HG03378 (cell line): ENCODE measurements at regions not wholly inside any gene's neighbourhood (a gene's known extent, or its start where the extent isn't known, plus 50 kb on each side); places are given as distances from the start of the nearest gene placed in this dataset.

Experiments
- ATAC-seq: cut with Tn5 transposase; IDR thresholded peaks from one replicate; pipeline ENCODE4 v1.9.1; 2021; ENCODE audit warnings: mild to moderate bottlenecking, moderate library complexity; ENCODE audit not compliant: unreplicated experiment

GRCh38 chr9:17846948-17847655 lies 268.2 kb downstream of the SH3GL2 start:
- no peak for ATAC-seq

DNA sequence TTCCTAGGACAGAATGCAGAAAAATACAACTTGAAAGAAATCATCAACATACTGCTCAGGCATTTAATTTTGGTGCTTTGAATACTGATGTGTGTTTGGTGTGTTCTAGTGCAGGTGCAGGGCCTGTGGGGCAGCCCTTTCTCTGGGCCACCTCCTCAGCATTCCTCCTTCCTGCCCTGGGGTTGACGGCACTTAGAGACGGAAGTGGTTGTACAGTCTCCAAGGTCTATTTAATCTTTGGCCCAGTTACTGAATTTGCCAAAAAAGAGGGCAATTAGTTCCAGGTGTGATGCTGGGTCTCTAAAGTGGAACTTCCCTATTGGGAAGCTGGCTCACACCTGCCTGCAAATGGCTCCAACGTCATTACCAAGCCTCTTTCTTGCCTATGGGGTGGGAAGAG lies 269.0 kb downstream of the SH3GL2 start:
- ATAC-seq, result no peak

DNA sequence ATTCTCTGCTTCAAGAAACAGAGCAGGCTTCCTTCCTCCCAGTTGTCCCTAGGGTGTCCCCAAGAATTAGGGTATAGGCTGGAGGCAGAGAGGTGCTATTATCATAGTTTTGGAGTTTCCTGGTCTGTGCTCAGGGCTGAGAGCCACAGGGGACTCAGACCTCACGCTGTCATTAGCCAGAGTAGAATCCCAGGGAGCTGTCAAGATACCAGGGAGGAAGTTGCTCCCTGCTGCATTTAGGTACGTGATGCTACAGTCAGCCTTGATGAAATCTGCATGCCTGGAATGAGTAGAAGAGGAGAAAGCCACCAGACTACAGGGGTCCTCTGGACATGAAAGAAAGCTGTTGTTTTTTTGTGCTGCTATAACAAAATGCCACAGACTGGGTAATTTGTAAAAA lies 273.2 kb downstream of the SH3GL2 start:
- no peak for ATAC-seq

DNA sequence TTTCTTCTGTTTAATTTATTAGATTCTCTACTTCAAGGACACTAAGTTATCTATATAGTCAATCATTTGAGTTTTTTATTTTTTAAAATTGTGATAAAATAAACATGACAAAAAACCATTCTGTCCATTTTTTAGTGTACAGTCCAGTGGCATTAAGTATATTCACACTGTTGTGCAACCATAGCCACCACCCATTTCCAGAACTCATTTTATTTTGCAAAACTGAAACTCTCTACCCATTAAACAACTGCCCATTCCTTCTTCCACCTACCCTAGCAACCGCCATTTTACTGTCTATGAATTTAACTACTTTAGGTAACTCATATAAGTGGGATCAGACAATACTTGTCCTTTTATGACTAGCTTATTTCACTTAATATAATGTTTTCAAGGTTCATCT lies 275.6 kb downstream of the SH3GL2 start:
- no peak for ATAC-seq

DNA sequence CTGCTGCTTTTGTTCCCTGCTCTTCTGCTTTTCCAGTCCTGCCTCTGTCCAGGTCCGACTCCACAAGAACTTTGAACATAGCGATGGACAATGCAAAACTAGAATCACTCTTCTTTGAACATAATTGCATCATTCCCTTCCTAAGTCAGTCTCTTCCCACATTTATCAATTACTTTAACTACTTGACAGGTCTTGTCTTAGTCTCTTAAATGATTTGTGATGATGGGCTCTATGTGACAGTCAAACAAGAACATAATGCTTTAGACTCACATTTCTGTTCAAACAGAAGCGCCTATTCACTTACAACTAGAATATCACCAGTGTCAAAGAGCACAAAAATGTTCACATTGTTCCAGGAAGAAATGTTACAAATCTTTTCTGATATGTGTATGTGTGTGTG lies 278.1 kb downstream of the SH3GL2 start:
- ATAC-seq, result no peak

GRCh38 chr9:17859228-17859627 lies 280.4 kb downstream of the SH3GL2 start:
- ATAC-seq, result no peak

- ATAC-seq, result no peak
Observed at GRCh38 chr9:17859987-17860386, 281.1 kb downstream of the SH3GL2 start.

- ATAC-seq, result no peak
Observed at GRCh38 chr9:17862101-17862500, 283.2 kb downstream of the SH3GL2 start.

- no peak for ATAC-seq
Observed at GRCh38 chr9:17862629-17863028, 283.8 kb downstream of the SH3GL2 start.

DNA sequence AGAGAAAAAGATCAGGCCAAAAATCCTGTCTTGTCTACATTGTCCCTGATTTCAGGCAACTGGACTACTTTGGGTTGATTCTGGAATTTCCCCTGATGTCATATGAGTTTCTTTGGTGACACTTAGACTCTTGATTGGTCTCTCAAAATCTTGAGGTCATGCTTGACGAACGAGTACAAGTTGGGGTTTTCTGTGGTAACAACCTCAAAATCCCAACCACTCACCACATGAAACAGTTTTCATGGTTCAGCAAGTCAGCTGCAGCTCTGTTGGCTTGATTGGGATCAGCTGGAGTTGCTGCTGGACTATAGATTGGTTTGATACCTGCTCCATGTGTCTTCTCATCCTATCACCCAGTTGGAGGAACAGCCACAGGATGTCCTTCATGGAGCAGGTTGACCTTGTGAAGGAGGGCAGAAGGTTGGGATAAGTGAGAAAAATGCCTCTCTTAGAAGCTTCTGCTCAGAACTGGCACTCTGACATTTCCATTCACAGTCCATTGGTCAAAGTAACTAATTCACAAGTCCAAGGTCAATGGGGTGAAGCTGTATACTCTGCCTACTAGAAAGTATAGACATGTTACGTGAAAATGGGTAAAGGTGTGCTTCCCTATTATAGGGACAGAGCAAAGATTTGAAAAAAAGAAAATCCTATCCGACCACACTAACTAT lies 284.5 kb downstream of the SH3GL2 start:
- ATAC-seq, result peak; percentile 94

DNA sequence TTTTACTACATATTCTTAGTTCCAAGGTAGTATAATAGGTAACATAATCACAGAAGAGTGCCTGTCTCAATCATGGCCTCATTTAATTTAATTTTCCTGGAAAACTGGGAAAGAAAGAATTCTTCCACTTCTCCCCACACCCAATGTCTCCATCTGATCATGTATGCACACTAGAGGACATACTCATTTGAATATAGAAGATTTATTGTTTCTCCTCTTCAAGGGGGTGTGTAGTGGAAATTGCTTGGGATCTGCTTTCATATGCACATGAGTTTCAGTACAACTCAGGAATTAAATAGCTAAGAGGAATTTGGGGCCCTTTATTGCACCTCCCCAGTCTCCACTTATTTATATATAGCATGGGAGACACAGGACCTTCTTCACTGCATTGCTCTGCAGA lies 285.1 kb downstream of the SH3GL2 start:
- ATAC-seq, result no peak

DNA sequence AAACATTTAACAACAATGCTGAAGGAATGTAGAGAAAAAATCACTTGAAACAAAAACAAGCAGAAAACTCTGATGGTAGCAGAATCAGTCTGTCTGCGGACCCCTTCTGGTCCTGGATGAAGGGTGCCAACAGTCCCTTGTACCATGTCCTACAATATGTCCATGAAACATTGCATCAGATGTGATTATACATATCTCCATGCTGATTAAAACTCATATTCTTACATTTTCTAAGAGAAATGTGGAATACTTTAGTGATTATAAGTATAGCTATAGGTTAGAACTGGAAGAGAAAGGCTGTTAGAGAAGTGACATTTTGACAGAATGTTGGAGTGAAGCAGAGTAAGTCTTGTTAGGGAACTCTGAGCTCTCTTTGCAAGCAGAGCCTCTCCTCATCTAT lies 286.1 kb downstream of the SH3GL2 start:
- no peak for ATAC-seq

- ATAC-seq, result no peak
Observed at GRCh38 chr9:17865881-17866280, 287.0 kb downstream of the SH3GL2 start.

GRCh38 chr9:17870722-17871121 lies 291.9 kb downstream of the SH3GL2 start:
- no peak for ATAC-seq

- ATAC-seq, result no peak
Observed at GRCh38 chr9:17871213-17871890, 292.5 kb downstream of the SH3GL2 start.

- ATAC-seq, result no peak
Observed at GRCh38 chr9:17875886-17876285, 297.0 kb downstream of the SH3GL2 start.

DNA sequence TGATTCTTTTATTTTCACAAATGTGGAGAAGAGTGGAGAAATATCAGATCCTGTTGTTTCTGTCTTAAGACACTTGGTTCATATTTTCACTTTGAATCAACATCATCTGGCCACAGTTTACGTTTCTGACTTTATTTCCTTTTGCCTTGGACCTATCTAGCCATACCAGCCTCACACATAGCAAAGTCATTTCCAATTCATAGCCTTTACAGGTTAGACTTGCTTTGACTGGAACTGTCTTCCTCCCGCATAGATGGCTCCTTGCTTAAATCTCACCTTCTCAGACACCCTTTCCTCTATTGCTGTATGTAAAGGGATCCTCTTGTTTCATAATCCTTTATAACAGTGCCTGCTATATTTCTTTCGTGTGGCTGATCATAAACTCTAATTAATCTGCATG lies 297.8 kb downstream of the SH3GL2 start:
- ATAC-seq, result no peak

GRCh38 chr9:17878810-17879370 lies 300.0 kb downstream of the SH3GL2 start:
- ATAC-seq, result no peak

GRCh38 chr9:17881371-17881770 lies 302.5 kb downstream of the SH3GL2 start:
- no peak for ATAC-seq

DNA sequence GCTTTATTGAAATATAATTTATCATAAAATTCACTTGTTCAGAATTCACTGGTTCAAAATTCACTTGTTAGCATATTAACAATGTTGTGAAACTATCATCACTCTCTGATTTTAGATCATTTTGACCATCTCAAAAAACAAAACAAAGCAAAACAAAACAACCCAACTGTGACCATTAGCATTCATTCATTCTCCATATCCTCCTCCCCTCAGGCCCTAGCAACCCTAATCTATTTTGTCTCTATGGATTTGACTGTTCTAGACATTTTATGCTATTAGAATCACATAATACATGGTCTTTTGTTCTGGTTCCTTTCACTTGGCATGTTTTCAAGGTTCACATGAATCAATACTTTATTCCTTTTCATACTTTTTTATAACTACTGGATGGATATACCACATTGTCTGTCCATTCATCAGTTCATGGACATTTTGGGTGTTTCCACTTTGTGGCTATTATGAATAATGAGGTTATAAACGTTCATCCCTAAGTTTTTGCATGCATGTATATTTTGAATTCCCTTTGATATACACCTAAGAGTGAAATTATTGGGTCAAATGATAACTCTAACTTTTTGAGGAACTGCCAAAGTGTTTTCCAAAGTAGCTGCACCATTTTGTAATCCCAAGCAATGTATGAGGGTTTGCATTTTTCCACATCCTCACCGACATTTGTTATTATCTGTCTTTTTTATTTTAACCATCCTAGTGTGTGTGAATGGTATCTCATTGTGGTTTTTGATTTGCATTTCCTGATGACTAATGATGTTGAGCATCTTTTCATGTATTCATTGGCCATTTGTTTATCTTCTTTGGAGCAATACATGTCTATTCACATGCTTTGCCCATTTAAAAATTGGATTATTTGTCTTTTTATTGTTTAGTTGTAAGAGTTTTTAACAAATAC lies 304.1 kb downstream of the SH3GL2 start:
- ATAC-seq, result no peak

GRCh38 chr9:17888066-17888465 lies 309.2 kb downstream of the SH3GL2 start:
- no peak for ATAC-seq
